Right lobe of liver (tissue), 6 donors: ENCODE measurements at regions not wholly inside any gene's neighbourhood (a gene's known extent, or its start where the extent isn't known, plus 50 kb on each side); places are given as distances from the start of the nearest gene placed in this dataset.

Experiments used
- ATAC-seq, 4 donors: fragments of 200-7000 bp; cut with Tn5 transposase; one replicate each; pipeline ENCODE4 v1.9.1; 2020; ENCODE audit warnings: mild to moderate bottlenecking in 4 of 4, moderate library complexity in 4 of 4
- DNase-seq, 3 donors: peaks; one replicate each; pipeline ENCODE4 v3.0.0-alpha.2; 2020
- H3K27ac ChIP-seq, 3 donors: fragments of 200-600 bp; one replicate each; pipeline ENCODE4 v1.8.0; 2022
- H3K27me3 ChIP-seq, 2 donors: fragments of 200-600 bp; one replicate each; pipeline ENCODE4 v1.8.0; 2022
- H3K36me3 ChIP-seq, 4 donors: fragments of 200-600 bp; sonication (generic) in 1 of 4; one replicate each; pipeline versions ENCODE4 v1.5.1 to v1.8.0; 2017 to 2022; ENCODE audit warnings: control low read depth in 1 of 4
- H3K4me1 ChIP-seq, 4 donors: fragments of 200-600 bp; sonication (generic) in 1 of 4; one replicate each; pipeline versions ENCODE4 v1.5.1 to v1.8.0; 2017 to 2022; ENCODE audit warnings: control low read depth in 1 of 4
- H3K4me3 ChIP-seq, 3 donors: fragments of 200-600 bp; one replicate each; pipeline ENCODE4 v1.8.0; 2022
- H3K9me3 ChIP-seq, 4 donors: fragments of 200-600 bp; sonication (generic) in 1 of 4; one replicate each; pipeline versions ENCODE4 v1.5.1 to v1.8.0; 2017 to 2022; ENCODE audit warnings: control low read depth in 1 of 4
- CTCF ChIP-seq, 4 donors: fragments of 200-600 bp in 3 of 4; fragments of 450-650 bp in 1 of 4; IDR thresholded peaks; one replicate each; pipeline versions ENCODE4 v1.5.1 to v1.8.0; 2016 to 2022; ENCODE audit warnings: antibody characterized with exemption in 4 of 4, mild to moderate bottlenecking in 2 of 4
- POLR2A ChIP-seq: fragments of 450-650 bp; IDR thresholded peaks from one replicate; pipeline ENCODE4 v1.6.1; 2017; ENCODE audit warnings: antibody characterized with exemption, mild to moderate bottlenecking
- WGBS: methylation state at CpG from one replicate; pipeline ENCODE4 v1.1.6; 2018; ENCODE audit warnings: low coverage, low lambda C conversion rate; ENCODE audit not compliant: insufficient coverage; ENCODE audit errors: missing lambda C conversion rate; 5-methylcytosine and 5-hydroxymethylcytosine counted together
- intact Hi-C, 2 donors: fragments of 100-400 bp; cut with DNase I; formaldehyde crosslinking; loops; one replicate each; pipeline versions ENCODE4 v1.11.2 to v1.14.1; 2022
- donor health status: DM: no; HTN: yes; CAD: no.
- donor health status: DM: no; HTN: no; CAD: no.
- donor health status: DM: no; HTN: no; CAD: no.
- donor health status: DM: no; HTN: yes; CAD: no.
- donor health status: DM: no; HTN: yes; CAD: no.

DNA sequence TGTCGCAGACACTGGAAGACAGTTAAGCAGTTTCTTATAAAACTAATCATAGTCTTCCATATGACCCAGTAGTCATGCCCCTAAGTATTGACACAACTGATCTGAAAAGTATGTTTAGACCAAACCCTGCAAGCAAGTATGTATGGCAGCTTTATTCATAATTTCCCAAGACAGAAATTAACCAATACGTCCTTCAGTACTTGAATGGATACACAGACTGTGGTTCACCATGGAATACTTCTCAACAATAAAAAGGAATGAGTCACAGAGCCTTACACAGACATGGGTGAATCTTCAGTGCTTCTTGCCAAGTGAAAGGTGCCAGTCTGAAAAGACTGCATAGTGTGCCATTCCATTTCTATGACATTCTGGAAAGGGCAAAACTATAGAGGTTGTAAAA is 50.2 kb upstream of the AKR1E2 start:
- Histone ChIP-seq H3K9me3 (no peaks in the 10 kb centered on the region), H3K27me3 (peaks cover 0 to 5% of the 10 kb centered on the region in 2 donors), H3K4me1 (no peaks in the 10 kb centered on the region), H3K27ac (no peak overlapping the region), H3K4me3 (no peak overlapping the region), H3K36me3 (no peaks in the 10 kb centered on the region)
- no peak for TF ChIP-seq POLR2A
- no peak for TF ChIP-seq CTCF (IDR thresholded peaks at IDR 0.05)
- ATAC-seq: no peak
- intact Hi-C loops: no loop called here
- DNase-seq: no peak
- 67% methylated on average over 1 of the region's 2 CpGs for WGBS

GRCh38 chr10:4772202-4772570 is 53.8 kb upstream of the AKR1E2 start:
- H3K27me3 ChIP-seq: peaks cover 0 to 5% of the 10 kb centered on the region in 2 donors
- WGBS: 64% methylated on average over 2 of the region's 2 CpGs
- no peak overlapping the region for H3K27ac ChIP-seq
- H3K9me3 ChIP-seq: no peaks in the 10 kb centered on the region
- TF ChIP-seq CTCF (IDR thresholded peaks at IDR 0.05) (no peak), POLR2A (no peak)
- H3K4me3 ChIP-seq: no peak overlapping the region
- DNase-seq (no peak), ATAC-seq (no peak)
- intact Hi-C loops: no loop called here
- H3K4me1 ChIP-seq: no peaks in the 10 kb centered on the region
- no peaks in the 10 kb centered on the region for H3K36me3 ChIP-seq

DNA sequence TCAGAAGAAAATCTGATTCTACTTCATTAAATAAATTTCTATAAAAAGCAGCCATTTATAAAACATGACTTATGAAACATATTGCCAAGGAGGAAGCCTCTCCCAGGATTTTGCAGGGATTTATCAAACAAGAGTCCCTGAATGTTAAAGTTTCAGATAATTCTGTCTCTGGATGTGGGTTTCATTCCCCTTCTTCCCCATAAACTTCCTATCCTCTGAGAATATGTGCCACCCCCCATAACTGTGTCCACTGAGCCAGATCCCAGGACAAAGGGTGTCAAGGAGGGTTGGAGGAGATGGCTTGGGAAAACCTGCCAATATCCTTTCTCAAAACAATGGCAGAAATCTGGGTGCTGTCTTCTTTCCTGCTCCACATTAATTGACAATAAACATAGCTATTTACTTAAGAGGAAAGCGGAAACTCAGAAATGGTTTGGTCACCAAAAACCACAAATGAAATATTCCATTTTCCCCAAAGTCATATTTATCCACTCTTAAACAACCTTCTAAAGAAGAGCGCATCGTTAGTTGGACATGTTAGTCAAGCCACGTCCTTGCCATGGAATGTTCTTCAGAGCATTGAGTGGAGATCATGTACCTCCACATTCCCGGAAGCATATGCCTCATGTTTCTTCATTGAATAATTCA is 54.3 kb upstream of the AKR1E2 start:
- Histone ChIP-seq H3K27ac (no peak overlapping the region), H3K9me3 (no peaks in the 10 kb centered on the region), H3K36me3 (no peaks in the 10 kb centered on the region), H3K27me3 (peaks cover 0 to 5% of the 10 kb centered on the region in 2 donors), H3K4me3 (no peak overlapping the region), H3K4me1 (no peaks in the 10 kb centered on the region)
- TF ChIP-seq CTCF (IDR thresholded peaks at IDR 0.05): no peak
- no peak for TF ChIP-seq POLR2A
- intact Hi-C loops: no loop called here
- 70% methylated on average over 5 of the region's 5 CpGs for WGBS
- ATAC-seq: no peak
- DNase-seq: no peak

- H3K9me3 ChIP-seq: no peaks in the 10 kb centered on the region
- TF ChIP-seq POLR2A: no peak
- peak; percentile 36 to 50 (median 45) for TF ChIP-seq CTCF (IDR thresholded peaks at IDR 0.05)
- H3K4me3 ChIP-seq: no peak overlapping the region
- peaks cover 0 to 5% of the 10 kb centered on the region in 2 donors for H3K27me3 ChIP-seq
- no peak overlapping the region for H3K27ac ChIP-seq
- ATAC-seq (peak; percentile 67 to 93 (median 86)), DNase-seq (no peak)
- WGBS: 7% methylated on average over 3 of the region's 3 CpGs
- H3K4me1 ChIP-seq: no peaks in the 10 kb centered on the region
- intact Hi-C loops: no loop called here
- H3K36me3 ChIP-seq: no peaks in the 10 kb centered on the region
Measured at GRCh38 chr10:4770801-4771553, 55.0 kb upstream of the AKR1E2 start.
